Hepatocyte (in vitro differentiated cells): ENCODE measurements at regions not wholly inside any gene's neighbourhood (a gene's known extent, or its start where the extent isn't known, plus 50 kb on each side); places are given as distances from the start of the nearest gene placed in this dataset.

Experiments used
- CTCF ChIP-seq: fragments of 200-600 bp; sonication (generic); IDR thresholded peaks from 2 replicates; pipeline ENCODE4 v1.5.1; 2016; ENCODE audit warnings: antibody characterized with exemption, mild to moderate bottlenecking; ENCODE audit not compliant: poor library complexity
- EZH2 ChIP-seq: fragments of 200-600 bp; sonication (generic); IDR thresholded peaks from 2 replicates; pipeline ENCODE4 v1.6.1; 2016; ENCODE audit warnings: antibody characterized with exemption, mild to moderate bottlenecking, borderline replicate concordance
- EZH2phosphoT487 ChIP-seq: fragments of 200-600 bp; sonication (generic); IDR thresholded peaks from one replicate; pipeline ENCODE4 v1.6.1; 2018; ENCODE audit warnings: antibody characterized with exemption, mild to moderate bottlenecking, low read depth, moderate library complexity; ENCODE audit not compliant: unreplicated experiment, severe bottlenecking

GRCh38 chr2:41334159-41334558 lies 713.7 kb upstream of the PKDCC start:
- TF ChIP-seq EZH2 (no peak), CTCF (no peak), EZH2phosphoT487 (no peak)
